GM23248 (cell line): ENCODE measurements at regions not wholly inside any gene's neighbourhood (a gene's known extent, or its start where the extent isn't known, plus 50 kb on each side); places are given as distances from the start of the nearest gene placed in this dataset.

Experiments
- EZH2 ChIP-seq: fragments of 200-600 bp; sonication (generic); IDR thresholded peaks from 2 replicates; pipeline ENCODE4 v1.6.1; 2018; ENCODE audit warnings: antibody characterized with exemption, mild to moderate bottlenecking; ENCODE audit not compliant: insufficient read depth, poor library complexity, severe bottlenecking
- EZH2phosphoT487 ChIP-seq: fragments of 200-600 bp; sonication (generic); IDR thresholded peaks from 2 replicates; pipeline ENCODE4 v1.6.1; 2018; ENCODE audit warnings: antibody characterized with exemption, moderate library complexity, mild to moderate bottlenecking, low read depth; ENCODE audit not compliant: insufficient read depth

DNA sequence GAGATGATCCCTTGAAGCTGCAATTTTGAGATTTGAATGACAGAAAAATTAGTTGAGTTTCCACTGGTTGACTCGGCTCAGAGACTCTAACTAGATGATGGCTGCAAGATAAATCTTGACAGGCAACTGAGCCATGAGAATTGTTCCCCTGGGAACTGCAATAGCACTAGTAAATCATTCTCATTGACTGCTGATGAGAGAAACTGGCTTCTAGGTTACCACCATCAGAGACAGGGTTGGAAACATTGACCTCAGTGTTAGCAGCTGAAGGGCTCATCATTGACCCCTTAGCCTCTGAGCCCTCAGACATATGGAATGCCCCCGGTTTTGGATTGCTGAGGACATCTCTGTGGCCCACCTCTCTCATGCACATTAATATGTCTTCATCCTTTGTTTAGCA is 125.4 kb upstream of the COX10 start:
- TF ChIP-seq EZH2 = no peak
- TF ChIP-seq EZH2phosphoT487 = no peak
